A673 (cell line): ENCODE measurements at regions not wholly inside any gene's neighbourhood (a gene's known extent, or its start where the extent isn't known, plus 50 kb on each side); places are given as distances from the start of the nearest gene placed in this dataset.

Experiments
- EZH2 ChIP-seq: fragments of 200-600 bp; sonication (generic); IDR thresholded peaks from 2 replicates; pipeline ENCODE4 v1.6.1; 2017; ENCODE audit warnings: borderline replicate concordance, low read depth, mild to moderate bottlenecking, mixed read lengths, antibody characterized with exemption, low read length; ENCODE audit not compliant: poor library complexity, severe bottlenecking
- TF ChIP-seq, protein P1 (sequence below): fragments of 300-800, 200-600 bp; sonication (generic); conservative IDR thresholded peaks from 2 replicates; pipeline ENCODE4 v1.5.1; 2017; ENCODE audit warnings: low read depth, mild to moderate bottlenecking, antibody characterized with exemption, low read length, moderate library complexity, mixed read lengths

DNA sequence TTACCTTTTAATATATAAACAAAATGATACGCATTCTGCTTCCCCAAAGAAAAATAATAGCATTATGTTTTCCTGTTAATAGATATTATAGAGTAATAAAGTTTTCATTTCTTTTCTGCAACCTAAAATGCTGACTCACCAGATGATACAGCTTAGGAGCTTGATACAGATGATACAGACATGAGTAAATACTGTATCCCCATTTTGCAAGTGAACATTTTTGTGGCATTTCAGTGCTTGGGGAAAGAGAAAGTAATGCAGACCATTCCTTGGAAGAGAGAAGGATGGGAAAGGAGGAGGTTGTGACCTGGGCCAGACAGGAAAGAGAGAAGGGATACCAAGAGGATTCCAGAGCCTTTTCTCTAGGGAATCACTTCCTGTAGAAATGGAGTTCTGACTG is 97.5 kb upstream of the FSHR start:
- TF ChIP-seq, protein P1, sequence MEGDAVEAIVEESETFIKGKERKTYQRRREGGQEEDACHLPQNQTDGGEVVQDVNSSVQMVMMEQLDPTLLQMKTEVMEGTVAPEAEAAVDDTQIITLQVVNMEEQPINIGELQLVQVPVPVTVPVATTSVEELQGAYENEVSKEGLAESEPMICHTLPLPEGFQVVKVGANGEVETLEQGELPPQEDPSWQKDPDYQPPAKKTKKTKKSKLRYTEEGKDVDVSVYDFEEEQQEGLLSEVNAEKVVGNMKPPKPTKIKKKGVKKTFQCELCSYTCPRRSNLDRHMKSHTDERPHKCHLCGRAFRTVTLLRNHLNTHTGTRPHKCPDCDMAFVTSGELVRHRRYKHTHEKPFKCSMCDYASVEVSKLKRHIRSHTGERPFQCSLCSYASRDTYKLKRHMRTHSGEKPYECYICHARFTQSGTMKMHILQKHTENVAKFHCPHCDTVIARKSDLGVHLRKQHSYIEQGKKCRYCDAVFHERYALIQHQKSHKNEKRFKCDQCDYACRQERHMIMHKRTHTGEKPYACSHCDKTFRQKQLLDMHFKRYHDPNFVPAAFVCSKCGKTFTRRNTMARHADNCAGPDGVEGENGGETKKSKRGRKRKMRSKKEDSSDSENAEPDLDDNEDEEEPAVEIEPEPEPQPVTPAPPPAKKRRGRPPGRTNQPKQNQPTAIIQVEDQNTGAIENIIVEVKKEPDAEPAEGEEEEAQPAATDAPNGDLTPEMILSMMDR, result no peak
- TF ChIP-seq EZH2, result no peak
